ENCODE measurements at regions not wholly inside any gene's neighbourhood (a gene's known extent, or its start where the extent isn't known, plus 50 kb on each side); places are given as distances from the start of the nearest gene placed in this dataset.

- Histone ChIP-seq H3K4me3 (ENCODE audit: low read length) (no peak overlapping the region), H3K9me2 (replicated peaks; ENCODE audit: insufficient read depth, low read length) (no peaks in the 10 kb centered on the region), H3K36me3 (replicated peaks; ENCODE audit: insufficient read depth, low read length) (no peaks in the 10 kb centered on the region), H3K79me2 (ENCODE audit: low read length) (no peaks in the 10 kb centered on the region), H3K9me3 (replicated peaks; ENCODE audit: insufficient read depth, low read length) (no peaks in the 10 kb centered on the region), H3F3A (ENCODE audit: insufficient read depth, low read length) (no peaks in the 10 kb centered on the region), H3K4me1 (ENCODE audit: low read length) (no peaks in the 10 kb centered on the region), H3K27me3 (replicated peaks; ENCODE audit: insufficient read depth, low read length) (no peaks in the 10 kb centered on the region), H3K9ac (ENCODE audit: low read length) (no peak overlapping the region), H2AFZ (ENCODE audit: low read length) (no peak overlapping the region), H3K27ac (ENCODE audit: low read length) (no peak overlapping the region), H4K20me1 (ENCODE audit: insufficient read depth, low read length) (no peaks in the 10 kb centered on the region), H3K4me2 (ENCODE audit: low read depth, low read length) (no peak overlapping the region)
- TF ChIP-seq, protein P1, sequence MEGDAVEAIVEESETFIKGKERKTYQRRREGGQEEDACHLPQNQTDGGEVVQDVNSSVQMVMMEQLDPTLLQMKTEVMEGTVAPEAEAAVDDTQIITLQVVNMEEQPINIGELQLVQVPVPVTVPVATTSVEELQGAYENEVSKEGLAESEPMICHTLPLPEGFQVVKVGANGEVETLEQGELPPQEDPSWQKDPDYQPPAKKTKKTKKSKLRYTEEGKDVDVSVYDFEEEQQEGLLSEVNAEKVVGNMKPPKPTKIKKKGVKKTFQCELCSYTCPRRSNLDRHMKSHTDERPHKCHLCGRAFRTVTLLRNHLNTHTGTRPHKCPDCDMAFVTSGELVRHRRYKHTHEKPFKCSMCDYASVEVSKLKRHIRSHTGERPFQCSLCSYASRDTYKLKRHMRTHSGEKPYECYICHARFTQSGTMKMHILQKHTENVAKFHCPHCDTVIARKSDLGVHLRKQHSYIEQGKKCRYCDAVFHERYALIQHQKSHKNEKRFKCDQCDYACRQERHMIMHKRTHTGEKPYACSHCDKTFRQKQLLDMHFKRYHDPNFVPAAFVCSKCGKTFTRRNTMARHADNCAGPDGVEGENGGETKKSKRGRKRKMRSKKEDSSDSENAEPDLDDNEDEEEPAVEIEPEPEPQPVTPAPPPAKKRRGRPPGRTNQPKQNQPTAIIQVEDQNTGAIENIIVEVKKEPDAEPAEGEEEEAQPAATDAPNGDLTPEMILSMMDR (IDR thresholded peaks at IDR 0.05; ENCODE audit: low read length), result no peak
- TF ChIP-seq EZH2phosphoT487 (IDR thresholded peaks at IDR 0.05; ENCODE audit: low read length), result no peak
- TF ChIP-seq EZH2 (optimal IDR thresholded peaks at IDR 0.05; ENCODE audit: low read depth, low read length), result no peak
- no peak for DNase-seq
Observed at GRCh38 chr12:67535176-67535575, 113.4 kb upstream of the DYRK2 start.

DNA sequence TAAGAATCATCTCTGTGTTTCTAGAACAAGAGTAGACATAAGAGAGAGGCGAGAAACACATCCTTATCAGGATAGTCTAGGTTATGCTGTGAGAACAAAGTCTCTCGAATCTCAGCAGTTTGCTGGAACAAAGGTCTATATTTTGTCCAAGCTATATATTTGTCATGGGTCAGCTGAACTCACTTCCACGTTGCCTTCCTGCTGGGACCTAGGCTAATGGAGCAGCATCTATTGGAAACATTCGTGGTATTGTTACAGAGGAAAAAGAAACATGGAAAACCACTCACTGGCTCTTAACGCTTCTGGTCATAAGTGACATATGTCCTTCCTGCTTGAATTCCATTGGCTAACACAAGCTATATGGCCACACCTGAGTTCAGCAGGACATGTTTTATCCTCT lies 112.6 kb upstream of the DYRK2 start:
- Histone ChIP-seq H3K4me1 (ENCODE audit: low read length) (peaks cover 5% of the 10 kb centered on the region), H3K79me2 (ENCODE audit: low read length) (no peaks in the 10 kb centered on the region), H3K36me3 (replicated peaks; ENCODE audit: insufficient read depth, low read length) (no peaks in the 10 kb centered on the region), H2AFZ (ENCODE audit: low read length) (no peak overlapping the region), H3K4me2 (ENCODE audit: low read depth, low read length) (no peak overlapping the region), H3K4me3 (ENCODE audit: low read length) (no peak overlapping the region), H3K27me3 (replicated peaks; ENCODE audit: insufficient read depth, low read length) (no peaks in the 10 kb centered on the region), H3K9me3 (replicated peaks; ENCODE audit: insufficient read depth, low read length) (no peaks in the 10 kb centered on the region), H3K27ac (ENCODE audit: low read length) (no peak overlapping the region), H3K9me2 (replicated peaks; ENCODE audit: insufficient read depth, low read length) (no peaks in the 10 kb centered on the region), H4K20me1 (ENCODE audit: insufficient read depth, low read length) (no peaks in the 10 kb centered on the region), H3K9ac (ENCODE audit: low read length) (no peak overlapping the region), H3F3A (ENCODE audit: insufficient read depth, low read length) (0 out of 2 replicates have a peak, but pooled peaks cover 2% of the 10 kb centered on the region)
- DNase-seq, result no peak
- TF ChIP-seq, protein P1 (IDR thresholded peaks at IDR 0.05; ENCODE audit: low read length), result no peak
- TF ChIP-seq EZH2phosphoT487 (IDR thresholded peaks at IDR 0.05; ENCODE audit: low read length) (no peak), EZH2 (optimal IDR thresholded peaks at IDR 0.05; ENCODE audit: low read depth, low read length) (no peak)

- H3K27ac ChIP-seq (ENCODE audit: low read length), result no peak overlapping the region
- no peak overlapping the region for H3K4me2 ChIP-seq (ENCODE audit: low read depth, low read length)
- no peaks in the 10 kb centered on the region for H3K9me3 ChIP-seq (replicated peaks; ENCODE audit: insufficient read depth, low read length)
- no peak overlapping the region for H2AFZ ChIP-seq (ENCODE audit: low read length)
- H3K9me2 ChIP-seq (replicated peaks; ENCODE audit: insufficient read depth, low read length), result no peaks in the 10 kb centered on the region
- H3K4me1 ChIP-seq (ENCODE audit: low read length), result peaks cover 19% of the 10 kb centered on the region
- H4K20me1 ChIP-seq (ENCODE audit: insufficient read depth, low read length), result no peaks in the 10 kb centered on the region
- H3K9ac ChIP-seq (ENCODE audit: low read length), result no peak overlapping the region
- no peaks in the 10 kb centered on the region for H3K79me2 ChIP-seq (ENCODE audit: low read length)
- no peaks in the 10 kb centered on the region for H3K27me3 ChIP-seq (replicated peaks; ENCODE audit: insufficient read depth, low read length)
- peaks cover 13% of the 10 kb centered on the region for H3F3A ChIP-seq (ENCODE audit: insufficient read depth, low read length)
- no peaks in the 10 kb centered on the region for H3K36me3 ChIP-seq (replicated peaks; ENCODE audit: insufficient read depth, low read length)
- TF ChIP-seq EZH2 (optimal IDR thresholded peaks at IDR 0.05; ENCODE audit: low read depth, low read length) (no peak), EZH2phosphoT487 (IDR thresholded peaks at IDR 0.05; ENCODE audit: low read length) (no peak)
- TF ChIP-seq, protein P1 (IDR thresholded peaks at IDR 0.05; ENCODE audit: low read length), result no peak
- no peak for DNase-seq
- H3K4me3 ChIP-seq (ENCODE audit: low read length), result no peak overlapping the region
Observed at GRCh38 chr12:67539329-67539728, 109.2 kb upstream of the DYRK2 start.

Data from MM.1S (cell line).